Endothelial cell (in vitro differentiated cells): ENCODE measurements at regions not wholly inside any gene's neighbourhood (a gene's known extent, or its start where the extent isn't known, plus 50 kb on each side); places are given as distances from the start of the nearest gene placed in this dataset.
"Not testable (repeated sequence)": the region's sequence is repeated elsewhere in the genome, so short reads cannot be mapped to it uniquely, and the experiment has no call there.

Source experiments
- DNase-seq: peaks from one replicate; pipeline ENCODE4 v3.0.0; 2021; ENCODE audit warnings: low spot score
- H3K27ac Mint-ChIP-seq: one replicate; pipeline ENCODE4 v1.8.0; 2021; ENCODE audit warnings: mixed read lengths, inconsistent platforms; ENCODE audit not compliant: unreplicated experiment
- H3K27me3 Mint-ChIP-seq: one replicate; pipeline ENCODE4 v1.8.0; 2021; ENCODE audit warnings: mild to moderate bottlenecking, moderate library complexity, mixed read lengths, inconsistent platforms; ENCODE audit not compliant: unreplicated experiment
- H3K36me3 Mint-ChIP-seq: one replicate; pipeline ENCODE4 v1.8.0; 2021; ENCODE audit warnings: mild to moderate bottlenecking, low read depth, mixed read lengths, inconsistent platforms; ENCODE audit not compliant: unreplicated experiment
- H3K4me1 Mint-ChIP-seq: one replicate; pipeline ENCODE4 v1.8.0; 2021; ENCODE audit warnings: mild to moderate bottlenecking, mixed read lengths, inconsistent platforms; ENCODE audit not compliant: unreplicated experiment
- H3K4me3 Mint-ChIP-seq: one replicate; pipeline ENCODE4 v1.8.0; 2021; ENCODE audit warnings: mild to moderate bottlenecking, mixed read lengths, inconsistent platforms; ENCODE audit not compliant: unreplicated experiment
- H3K9me3 Mint-ChIP-seq: one replicate; pipeline ENCODE4 v1.8.0; 2021; ENCODE audit warnings: mixed read lengths, inconsistent platforms; ENCODE audit not compliant: unreplicated experiment
- CTCF ChIP-seq: fragments of 200-600 bp; sonication (generic); IDR thresholded peaks from one replicate; pipeline ENCODE4 v1.5.0; 2021; ENCODE audit warnings: antibody characterized with exemption; ENCODE audit not compliant: unreplicated experiment

GRCh38 chr1:219074084-219074728, 99.5 kb upstream of the LYPLAL1 start:
- no peak overlapping the region for H3K4me3 Mint-ChIP-seq
- TF ChIP-seq CTCF, result no peak
- DNase-seq, result no peak
- H3K27ac Mint-ChIP-seq, result no peak overlapping the region
- H3K36me3 Mint-ChIP-seq, result no peaks in the 10 kb centered on the region
- no peaks in the 10 kb centered on the region for H3K9me3 Mint-ChIP-seq
- peaks cover 2% of the 10 kb centered on the region for H3K27me3 Mint-ChIP-seq
- H3K4me1 Mint-ChIP-seq, result no peaks in the 10 kb centered on the region

- no peak overlapping the region for H3K27ac Mint-ChIP-seq
- DNase-seq, result no peak
- H3K27me3 Mint-ChIP-seq, result peaks cover 2% of the 10 kb centered on the region
- H3K9me3 Mint-ChIP-seq, result no peaks in the 10 kb centered on the region
- no peak for TF ChIP-seq CTCF
- no peak overlapping the region for H3K4me3 Mint-ChIP-seq
- H3K4me1 Mint-ChIP-seq, result no peaks in the 10 kb centered on the region
- no peaks in the 10 kb centered on the region for H3K36me3 Mint-ChIP-seq
These were observed 98.4 kb upstream of the LYPLAL1 start for GRCh38 chr1:219075121-219075879.

- Mint-ChIP-seq H3K36me3 (no peaks in the 10 kb centered on the region), H3K27me3 (peaks cover 2% of the 10 kb centered on the region), H3K9me3 (no peaks in the 10 kb centered on the region), H3K4me1 (no peaks in the 10 kb centered on the region), H3K4me3 (no peak overlapping the region), H3K27ac (no peak overlapping the region)
- TF ChIP-seq CTCF, result no peak
- DNase-seq, result no peak
These were observed 97.2 kb upstream of the LYPLAL1 start for GRCh38 chr1:219076326-219076937.

- not testable (repeated sequence) for H3K4me1 Mint-ChIP-seq, H3K9me3 Mint-ChIP-seq, H3K27ac Mint-ChIP-seq, H3K36me3 Mint-ChIP-seq, H3K4me3 Mint-ChIP-seq, DNase-seq, H3K27me3 Mint-ChIP-seq
These were observed 95.9 kb upstream of the LYPLAL1 start for GRCh38 chr1:219077767-219078166.

GRCh38 chr1:219081943-219082925, 91.4 kb upstream of the LYPLAL1 start:
- Mint-ChIP-seq H3K9me3 (no peaks in the 10 kb centered on the region), H3K27ac (no peak overlapping the region), H3K4me3 (no peak overlapping the region), H3K4me1 (peaks cover 9% of the 10 kb centered on the region), H3K36me3 (no peaks in the 10 kb centered on the region), H3K27me3 (peaks cover 2% of the 10 kb centered on the region)
- no peak for DNase-seq
- no peak for TF ChIP-seq CTCF
